ENCODE measurements at regions not wholly inside any gene's neighbourhood (a gene's known extent, or its start where the extent isn't known, plus 50 kb on each side); places are given as distances from the start of the nearest gene placed in this dataset.
"Not testable (repeated sequence)": the region's sequence is repeated elsewhere in the genome, so short reads cannot be mapped to it uniquely, and the experiment has no call there.

DNA sequence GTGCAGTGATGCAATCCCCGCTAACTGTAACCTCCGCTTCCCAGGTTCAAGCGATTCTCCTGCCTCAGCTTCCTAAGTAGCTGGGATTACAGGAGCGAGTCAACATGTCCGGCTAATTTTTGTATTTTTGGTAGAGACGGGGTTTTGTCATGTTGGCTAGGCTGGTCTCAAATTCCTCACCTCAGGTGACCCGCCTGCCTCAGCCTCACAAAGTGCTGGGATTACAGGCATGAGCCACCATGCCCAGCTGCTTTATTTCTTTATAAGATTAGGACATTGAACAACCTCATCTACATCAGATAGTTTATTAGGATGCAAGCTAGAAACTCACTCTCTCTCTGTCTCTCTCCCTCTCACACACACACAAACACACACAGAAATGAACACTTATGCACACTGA is 1102.5 kb downstream of the TAF11L14 start:
- H3K36me3 ChIP-seq (ENCODE audit: control insufficient read depth in 2 of 2, insufficient read depth in 2 of 2, low read length in 1 of 2); H3K27me3 ChIP-seq (ENCODE audit: control insufficient read depth in 1 of 2, insufficient read depth in 2 of 2, low read length in 2 of 2); H3K4me3 ChIP-seq (ENCODE audit: low read depth in 1 of 2, low read length in 2 of 2); H3K4me1 ChIP-seq (ENCODE audit: control insufficient read depth in 2 of 2, insufficient read depth in 2 of 2, low read length in 1 of 2); H3K27ac ChIP-seq (ENCODE audit: low read depth in 2 of 2, low read length in 1 of 2); H3K9me3 ChIP-seq (ENCODE audit: control insufficient read depth in 2 of 2, insufficient read depth in 1 of 2, low read depth in 1 of 2, low read length in 1 of 2): not testable (repeated sequence)
- 81 to 82% methylated on average over 7 of the region's 7 CpGs for whole genome bisulfite sequencing, 2 donors

DNA sequence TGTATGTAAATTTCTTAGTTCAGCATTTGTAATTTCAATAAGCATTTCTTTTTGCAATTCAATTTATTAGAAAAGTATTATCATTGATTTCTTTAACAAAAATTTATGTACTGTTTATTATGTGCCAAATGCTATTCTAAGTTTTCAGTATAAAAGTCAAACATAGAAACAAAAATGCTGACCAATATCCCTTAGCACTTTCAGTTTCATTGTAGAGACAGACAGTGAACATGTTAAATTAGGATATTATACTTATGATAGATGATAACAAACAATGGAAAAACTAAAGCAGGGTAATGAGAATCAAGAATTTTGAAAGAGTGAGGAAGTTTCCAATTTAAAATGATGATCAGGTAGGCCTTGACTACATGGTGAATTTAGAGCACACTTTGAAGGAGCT is 1106.0 kb downstream of the TAF11L14 start:
- H3K4me3 ChIP-seq (ENCODE audit: low read depth in 1 of 2, low read length in 2 of 2): no peak overlapping the region
- H3K36me3 ChIP-seq (ENCODE audit: control insufficient read depth in 2 of 2, insufficient read depth in 2 of 2, low read length in 1 of 2): no peaks in the 10 kb centered on the region
- H3K27me3 ChIP-seq (ENCODE audit: control insufficient read depth in 1 of 2, insufficient read depth in 2 of 2, low read length in 2 of 2): no peaks in the 10 kb centered on the region
- no peak overlapping the region for H3K27ac ChIP-seq (ENCODE audit: low read depth in 2 of 2, low read length in 1 of 2)
- no peaks in the 10 kb centered on the region for H3K4me1 ChIP-seq (ENCODE audit: control insufficient read depth in 2 of 2, insufficient read depth in 2 of 2, low read length in 1 of 2)
- no peaks in the 10 kb centered on the region for H3K9me3 ChIP-seq (ENCODE audit: control insufficient read depth in 2 of 2, insufficient read depth in 1 of 2, low read depth in 1 of 2, low read length in 1 of 2)

DNA sequence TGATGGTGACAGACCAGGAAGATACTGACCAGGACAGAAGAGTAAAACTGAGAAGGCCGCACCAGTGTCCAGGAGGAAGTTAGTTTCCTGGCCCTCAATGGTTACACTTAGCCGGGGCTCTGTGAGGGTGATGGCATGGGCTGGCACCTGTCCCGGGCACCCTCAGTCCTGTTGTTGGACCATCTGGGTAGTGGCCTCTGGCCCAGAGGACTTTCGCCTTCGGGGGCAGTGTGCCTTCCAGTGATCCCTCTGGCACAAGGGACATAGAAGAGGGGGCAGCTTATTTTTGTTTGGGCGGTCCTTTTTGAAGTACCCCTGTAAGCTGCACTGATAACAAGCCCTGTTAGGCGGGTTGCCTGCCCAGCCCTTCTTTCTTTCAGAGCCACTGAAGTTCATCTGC is 1108.6 kb downstream of the TAF11L14 start:
- Histone ChIP-seq H3K27ac (ENCODE audit: low read depth in 2 of 2, low read length in 1 of 2) (no peak overlapping the region), H3K27me3 (ENCODE audit: control insufficient read depth in 1 of 2, insufficient read depth in 2 of 2, low read length in 2 of 2) (no peaks in the 10 kb centered on the region), H3K9me3 (ENCODE audit: control insufficient read depth in 2 of 2, insufficient read depth in 1 of 2, low read depth in 1 of 2, low read length in 1 of 2) (no peaks in the 10 kb centered on the region), H3K4me1 (ENCODE audit: control insufficient read depth in 2 of 2, insufficient read depth in 2 of 2, low read length in 1 of 2) (no peaks in the 10 kb centered on the region), H3K36me3 (ENCODE audit: control insufficient read depth in 2 of 2, insufficient read depth in 2 of 2, low read length in 1 of 2) (no peaks in the 10 kb centered on the region), H3K4me3 (ENCODE audit: low read depth in 1 of 2, low read length in 2 of 2) (no peak overlapping the region)
- WGBS, 2 donors: 87 to 89% methylated on average over 7 of the region's 7 CpGs

DNA sequence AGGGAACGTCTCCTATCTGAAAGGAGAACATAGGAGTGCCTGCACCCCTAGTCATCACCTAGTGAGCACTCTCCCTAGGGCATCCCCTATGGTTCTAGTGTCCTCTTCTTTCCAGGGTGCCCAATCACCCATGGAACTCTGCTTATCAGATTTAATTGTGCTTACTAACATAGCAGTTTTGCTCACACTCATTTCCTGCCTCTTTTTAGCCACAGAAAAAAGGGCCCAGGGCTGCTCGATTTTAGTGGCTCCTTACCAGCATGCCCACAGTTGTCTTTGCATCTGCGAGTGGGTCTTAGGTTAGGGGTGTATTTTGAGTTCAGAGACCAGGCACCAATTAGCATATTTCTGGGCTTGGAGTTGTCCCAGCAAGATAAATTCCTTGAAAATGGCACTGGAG is 1110.2 kb downstream of the TAF11L14 start:
- H3K4me3 ChIP-seq (ENCODE audit: low read depth in 1 of 2, low read length in 2 of 2): no peak overlapping the region
- 72 to 78% methylated on average over 3 of the region's 3 CpGs for WGBS, 2 donors
- no peak overlapping the region for H3K27ac ChIP-seq (ENCODE audit: low read depth in 2 of 2, low read length in 1 of 2)

DNA sequence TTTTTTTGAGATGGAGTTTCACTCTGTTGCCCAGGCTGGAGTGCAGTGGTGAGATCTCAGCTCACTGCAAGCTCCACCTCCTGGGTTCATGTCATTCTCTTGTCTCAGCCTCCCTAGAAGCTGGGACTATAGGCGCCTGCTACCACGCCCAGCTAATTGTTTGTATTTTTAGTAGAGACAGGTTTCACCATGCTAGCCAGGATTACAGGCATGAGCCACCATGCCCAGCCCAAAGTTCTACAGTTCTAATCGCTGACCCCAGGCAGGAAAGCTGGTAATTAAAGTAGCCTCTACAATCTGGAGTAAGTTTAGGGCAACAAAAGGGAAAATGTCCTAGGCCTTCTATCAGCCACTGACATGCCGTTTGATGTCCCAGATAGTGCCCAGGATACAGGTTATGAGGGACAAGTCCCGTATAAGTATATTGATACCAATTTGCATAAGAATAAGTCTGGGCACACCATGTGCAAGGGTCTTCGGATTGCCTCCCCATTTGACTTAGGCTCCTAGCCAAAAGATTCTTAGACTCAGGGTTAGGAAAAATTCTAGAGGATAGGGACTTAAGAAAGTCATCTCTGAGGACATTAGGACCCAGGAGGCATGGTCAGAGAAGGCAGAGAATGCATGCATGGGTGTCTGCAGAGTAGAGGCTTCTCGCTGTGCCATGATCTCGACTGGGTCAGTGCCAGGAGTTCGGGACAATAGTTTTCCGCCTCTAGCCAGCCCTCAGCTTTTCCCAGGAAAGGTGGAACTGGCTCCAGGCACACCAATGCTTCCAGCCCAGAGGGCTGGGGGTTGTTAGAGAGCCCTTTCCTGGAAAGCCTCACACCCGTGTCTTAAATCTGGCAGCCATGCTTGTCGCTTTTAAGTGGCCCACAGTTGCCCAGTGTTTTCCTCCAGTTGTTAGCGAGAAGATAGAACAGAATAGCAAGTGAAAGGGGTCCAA is 1111.1 kb downstream of the TAF11L14 start:
- WGBS, 2 donors: 61 to 68% methylated on average over 13 of the region's 13 CpGs
- H3K4me1 ChIP-seq (ENCODE audit: control insufficient read depth in 2 of 2, insufficient read depth in 2 of 2, low read length in 1 of 2): no peaks in the 10 kb centered on the region
- peak overlapping the region; percentile 36 to 40 for H3K4me3 ChIP-seq (ENCODE audit: low read depth in 1 of 2, low read length in 2 of 2)
- H3K27ac ChIP-seq (ENCODE audit: low read depth in 2 of 2, low read length in 1 of 2): no peak overlapping the region
- no peaks in the 10 kb centered on the region for H3K9me3 ChIP-seq (ENCODE audit: control insufficient read depth in 2 of 2, insufficient read depth in 1 of 2, low read depth in 1 of 2, low read length in 1 of 2)
- H3K27me3 ChIP-seq (ENCODE audit: control insufficient read depth in 1 of 2, insufficient read depth in 2 of 2, low read length in 2 of 2): no peaks in the 10 kb centered on the region
- no peaks in the 10 kb centered on the region for H3K36me3 ChIP-seq (ENCODE audit: control insufficient read depth in 2 of 2, insufficient read depth in 2 of 2, low read length in 1 of 2)

More for the DNA sequence above, 1110.2 kb downstream of the TAF11L14 start:
- no peaks in the 10 kb centered on the region for H3K9me3 ChIP-seq (ENCODE audit: control insufficient read depth in 2 of 2, insufficient read depth in 1 of 2, low read depth in 1 of 2, low read length in 1 of 2)
- no peaks in the 10 kb centered on the region for H3K36me3 ChIP-seq (ENCODE audit: control insufficient read depth in 2 of 2, insufficient read depth in 2 of 2, low read length in 1 of 2)
- no peaks in the 10 kb centered on the region for H3K27me3 ChIP-seq (ENCODE audit: control insufficient read depth in 1 of 2, insufficient read depth in 2 of 2, low read length in 2 of 2)
- H3K4me1 ChIP-seq (ENCODE audit: control insufficient read depth in 2 of 2, insufficient read depth in 2 of 2, low read length in 1 of 2): no peaks in the 10 kb centered on the region

DNA sequence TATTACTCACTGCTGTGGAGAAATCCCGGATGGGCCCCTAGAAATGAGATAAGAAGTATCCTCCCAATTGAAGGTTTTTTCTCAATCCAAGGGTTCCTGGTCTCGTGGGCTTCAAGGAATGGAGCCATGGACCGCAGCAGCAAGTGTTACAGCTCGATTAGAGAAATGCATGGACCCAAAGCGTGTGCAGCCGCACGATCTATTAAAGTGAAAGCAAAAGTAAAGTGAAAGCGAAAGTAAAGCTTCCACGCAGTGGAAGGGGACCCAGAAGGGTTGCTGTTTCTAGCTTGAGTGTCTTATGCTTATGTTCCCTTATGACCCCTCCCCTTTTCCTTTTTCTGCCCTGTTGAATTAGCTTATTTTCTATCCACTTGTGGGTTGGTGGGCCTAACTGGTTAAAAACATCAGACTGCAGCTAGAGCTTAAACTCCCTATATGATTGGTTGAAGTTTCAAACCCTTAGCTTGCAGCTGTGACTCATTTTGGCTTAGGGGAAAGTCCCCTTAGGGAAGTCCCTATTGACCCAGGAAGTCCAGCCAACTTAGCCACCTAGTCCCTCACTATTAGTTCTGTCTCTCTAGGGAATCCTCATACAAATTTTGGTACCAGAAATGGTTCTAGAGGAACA is 1111.8 kb downstream of the TAF11L14 start:
- H3K9me3 ChIP-seq (ENCODE audit: control insufficient read depth in 2 of 2, insufficient read depth in 1 of 2, low read depth in 1 of 2, low read length in 1 of 2): no peaks in the 10 kb centered on the region
- H3K27me3 ChIP-seq (ENCODE audit: control insufficient read depth in 1 of 2, insufficient read depth in 2 of 2, low read length in 2 of 2): no peaks in the 10 kb centered on the region
- H3K4me3 ChIP-seq (ENCODE audit: low read depth in 1 of 2, low read length in 2 of 2): peak overlapping the region; percentile 36 to 40
- H3K4me1 ChIP-seq (ENCODE audit: control insufficient read depth in 2 of 2, insufficient read depth in 2 of 2, low read length in 1 of 2): no peaks in the 10 kb centered on the region
- peak overlapping the region in 1 of 2 donors; percentile 22 for H3K27ac ChIP-seq (ENCODE audit: low read depth in 2 of 2, low read length in 1 of 2)
- 58 to 61% methylated on average over 9 of the region's 9 CpGs for WGBS, 2 donors
- no peaks in the 10 kb centered on the region for H3K36me3 ChIP-seq (ENCODE audit: control insufficient read depth in 2 of 2, insufficient read depth in 2 of 2, low read length in 1 of 2)

DNA sequence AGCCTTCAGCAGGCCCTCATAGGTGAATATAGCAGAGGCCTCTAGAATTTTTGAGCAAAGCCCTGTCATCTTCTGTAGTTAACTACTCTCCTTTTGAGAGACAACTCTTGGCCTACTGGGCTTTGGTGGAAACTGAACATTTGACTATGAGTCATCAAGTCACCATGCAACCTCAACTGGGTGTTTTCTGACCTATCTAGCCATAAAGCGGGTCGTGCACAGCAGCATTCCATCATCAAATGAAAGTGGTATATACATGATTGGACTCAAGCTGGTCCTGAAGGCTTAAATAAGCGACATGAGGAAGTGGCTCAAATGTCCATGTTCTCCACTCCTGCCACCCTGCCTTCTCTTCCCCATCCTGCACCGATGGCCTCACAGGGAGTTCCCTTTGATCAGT is 1115.5 kb downstream of the TAF11L14 start:
- no peak overlapping the region for H3K27ac ChIP-seq (ENCODE audit: low read depth in 2 of 2, low read length in 1 of 2)
- no peaks in the 10 kb centered on the region for H3K4me1 ChIP-seq (ENCODE audit: control insufficient read depth in 2 of 2, insufficient read depth in 2 of 2, low read length in 1 of 2)
- H3K27me3 ChIP-seq (ENCODE audit: control insufficient read depth in 1 of 2, insufficient read depth in 2 of 2, low read length in 2 of 2): no peaks in the 10 kb centered on the region
- 79 to 83% methylated on average over 4 of the region's 4 CpGs for WGBS, 2 donors
- peaks cover 0 to 6% of the 10 kb centered on the region in 2 donors for H3K9me3 ChIP-seq (ENCODE audit: control insufficient read depth in 2 of 2, insufficient read depth in 1 of 2, low read depth in 1 of 2, low read length in 1 of 2)
- no peaks in the 10 kb centered on the region for H3K36me3 ChIP-seq (ENCODE audit: control insufficient read depth in 2 of 2, insufficient read depth in 2 of 2, low read length in 1 of 2)
- H3K4me3 ChIP-seq (ENCODE audit: low read depth in 1 of 2, low read length in 2 of 2): no peak overlapping the region

DNA sequence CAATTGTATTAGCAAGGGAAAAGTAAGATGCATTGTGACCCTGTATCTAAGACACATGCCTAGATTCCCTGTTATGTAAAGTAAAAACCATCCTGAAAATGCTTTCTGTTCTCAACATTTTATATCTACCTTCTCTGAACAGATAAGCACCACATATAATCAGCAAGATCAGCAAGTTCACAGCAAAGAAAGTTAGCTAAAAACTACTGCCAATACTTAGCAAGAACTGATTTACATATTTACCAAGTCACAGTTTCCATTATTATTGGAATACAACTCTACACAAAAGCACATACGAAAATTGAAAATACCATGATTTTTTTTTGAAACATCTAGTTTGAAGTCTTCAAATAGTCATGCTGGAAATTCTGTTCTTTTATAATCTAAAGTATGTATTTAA is 1118.1 kb downstream of the TAF11L14 start:
- Histone ChIP-seq H3K36me3 (ENCODE audit: control insufficient read depth in 2 of 2, insufficient read depth in 2 of 2, low read length in 1 of 2) (no peaks in the 10 kb centered on the region), H3K27me3 (ENCODE audit: control insufficient read depth in 1 of 2, insufficient read depth in 2 of 2, low read length in 2 of 2) (no peaks in the 10 kb centered on the region), H3K4me3 (ENCODE audit: low read depth in 1 of 2, low read length in 2 of 2) (no peak overlapping the region), H3K4me1 (ENCODE audit: control insufficient read depth in 2 of 2, insufficient read depth in 2 of 2, low read length in 1 of 2) (no peaks in the 10 kb centered on the region), H3K9me3 (ENCODE audit: control insufficient read depth in 2 of 2, insufficient read depth in 1 of 2, low read depth in 1 of 2, low read length in 1 of 2) (peaks cover 0 to 6% of the 10 kb centered on the region in 2 donors), H3K27ac (ENCODE audit: low read depth in 2 of 2, low read length in 1 of 2) (no peak overlapping the region)
- 62 to 69% methylated on average over 1 of the region's 1 CpG for WGBS, 2 donors

DNA sequence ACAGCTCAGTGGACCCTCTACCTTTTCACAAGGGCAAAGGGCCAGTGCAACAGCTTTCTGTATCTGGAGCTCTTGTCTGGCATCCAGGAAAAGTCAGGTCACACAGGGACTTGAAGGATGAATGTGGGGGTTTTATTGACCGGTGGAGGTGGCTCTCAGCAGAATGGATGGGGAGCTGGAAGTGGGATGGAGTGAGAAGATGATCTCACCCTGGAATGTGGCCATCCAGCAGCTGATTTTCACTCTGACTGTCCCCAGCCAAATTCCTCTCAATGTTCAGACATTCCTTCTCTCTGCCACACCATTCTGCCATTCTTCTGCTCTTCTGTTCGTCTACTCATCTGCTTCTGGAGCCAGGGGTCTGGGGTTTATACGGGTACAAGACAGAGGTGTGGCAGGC is 1119.9 kb downstream of the TAF11L14 start:
- Histone ChIP-seq H3K36me3 (ENCODE audit: control insufficient read depth in 2 of 2, insufficient read depth in 2 of 2, low read length in 1 of 2) (no peaks in the 10 kb centered on the region), H3K9me3 (ENCODE audit: control insufficient read depth in 2 of 2, insufficient read depth in 1 of 2, low read depth in 1 of 2, low read length in 1 of 2) (peaks cover 0 to 6% of the 10 kb centered on the region in 2 donors), H3K4me3 (ENCODE audit: low read depth in 1 of 2, low read length in 2 of 2) (no peak overlapping the region), H3K27ac (ENCODE audit: low read depth in 2 of 2, low read length in 1 of 2) (no peak overlapping the region), H3K27me3 (ENCODE audit: control insufficient read depth in 1 of 2, insufficient read depth in 2 of 2, low read length in 2 of 2) (no peaks in the 10 kb centered on the region), H3K4me1 (ENCODE audit: control insufficient read depth in 2 of 2, insufficient read depth in 2 of 2, low read length in 1 of 2) (no peaks in the 10 kb centered on the region)
- 94% methylated on average over 3 of the region's 3 CpGs for WGBS, 2 donors

DNA sequence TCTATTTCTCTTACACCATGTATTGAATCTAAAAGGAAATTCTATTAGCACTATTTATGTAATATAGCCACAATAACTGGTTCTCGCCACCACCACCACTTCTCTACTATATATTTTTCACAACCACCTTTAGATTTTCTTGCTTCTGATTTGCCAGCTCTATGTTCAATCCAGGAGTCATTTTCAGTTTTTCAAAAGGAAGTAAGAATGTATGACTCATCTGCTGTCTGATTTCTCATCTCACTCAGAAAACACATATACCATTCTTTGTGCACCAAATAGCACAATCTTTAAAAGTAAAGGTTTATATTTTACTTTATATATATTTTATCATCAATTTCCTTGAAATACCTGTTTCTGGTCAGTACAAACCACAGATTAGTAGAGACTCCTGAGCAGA is 1127.5 kb downstream of the TAF11L14 start:
- Histone ChIP-seq H3K9me3 (ENCODE audit: control insufficient read depth in 2 of 2, insufficient read depth in 1 of 2, low read depth in 1 of 2, low read length in 1 of 2) (no peaks in the 10 kb centered on the region), H3K36me3 (ENCODE audit: control insufficient read depth in 2 of 2, insufficient read depth in 2 of 2, low read length in 1 of 2) (no peaks in the 10 kb centered on the region), H3K27me3 (ENCODE audit: control insufficient read depth in 1 of 2, insufficient read depth in 2 of 2, low read length in 2 of 2) (no peaks in the 10 kb centered on the region), H3K4me1 (ENCODE audit: control insufficient read depth in 2 of 2, insufficient read depth in 2 of 2, low read length in 1 of 2) (no peaks in the 10 kb centered on the region), H3K4me3 (ENCODE audit: low read depth in 1 of 2, low read length in 2 of 2) (no peak overlapping the region), H3K27ac (ENCODE audit: low read depth in 2 of 2, low read length in 1 of 2) (no peak overlapping the region)
- WGBS, 2 donors: 82 to 87% methylated on average over 1 of the region's 1 CpG

Measured in esophagus (tissue), 2 donors.